Ammon's horn (tissue), 1 donor: ENCODE measurements at regions not wholly inside any gene's neighbourhood (a gene's known extent, or its start where the extent isn't known, plus 50 kb on each side); places are given as distances from the start of the nearest gene placed in this dataset.

ENCODE experiments used
- DNase-seq: peaks from one replicate; pipeline ENCODE4 v3.0.0-alpha.2; 2016; ENCODE audit warnings: low spot score

DNA sequence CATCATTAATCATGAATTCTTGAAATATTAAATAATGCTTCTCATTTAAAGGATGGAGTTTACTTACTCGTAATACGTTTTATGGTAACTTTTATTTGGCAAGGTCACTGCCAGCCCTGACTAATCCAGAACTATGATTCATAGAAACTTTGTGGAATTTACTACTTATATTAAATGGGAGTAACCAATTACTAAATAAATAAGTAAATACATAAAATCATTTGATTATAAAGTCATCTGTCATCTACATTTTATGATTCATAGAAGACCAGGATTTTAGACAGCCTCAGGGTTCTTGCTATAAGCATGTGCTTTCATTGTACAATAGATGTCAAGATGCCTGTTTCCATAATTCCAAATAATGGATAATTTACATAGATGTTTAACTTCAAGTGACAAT, 611.1 kb downstream of the TBC1D4 start:
- no peak for DNase-seq

- DNase-seq: no peak
Measured at GRCh38 chr13:74869846-74870245, 612.1 kb downstream of the TBC1D4 start.

DNA sequence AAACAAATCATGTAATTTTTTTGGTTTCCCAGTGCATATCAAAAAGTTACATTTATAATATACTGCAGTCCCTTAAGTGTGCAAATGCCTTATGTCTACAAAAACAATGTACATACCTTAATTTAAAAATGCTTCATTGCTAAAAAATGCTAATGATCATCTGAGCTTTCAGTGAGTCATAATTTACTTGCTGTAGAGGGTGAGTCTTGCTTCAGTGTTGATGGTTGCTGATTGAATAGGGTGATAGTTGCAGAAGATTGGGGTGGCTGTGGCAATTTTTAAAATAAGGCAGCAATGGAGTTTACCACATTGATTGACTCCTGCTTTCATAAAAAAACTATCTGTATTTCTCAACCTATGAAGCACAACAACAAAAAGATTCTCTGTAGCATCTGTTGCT, 613.9 kb downstream of the TBC1D4 start:
- no peak for DNase-seq

GRCh38 chr13:74867460-74867859, 614.5 kb downstream of the TBC1D4 start:
- no peak for DNase-seq

- DNase-seq: no peak
Measured at GRCh38 chr13:74866101-74866500, 615.9 kb downstream of the TBC1D4 start.

DNA sequence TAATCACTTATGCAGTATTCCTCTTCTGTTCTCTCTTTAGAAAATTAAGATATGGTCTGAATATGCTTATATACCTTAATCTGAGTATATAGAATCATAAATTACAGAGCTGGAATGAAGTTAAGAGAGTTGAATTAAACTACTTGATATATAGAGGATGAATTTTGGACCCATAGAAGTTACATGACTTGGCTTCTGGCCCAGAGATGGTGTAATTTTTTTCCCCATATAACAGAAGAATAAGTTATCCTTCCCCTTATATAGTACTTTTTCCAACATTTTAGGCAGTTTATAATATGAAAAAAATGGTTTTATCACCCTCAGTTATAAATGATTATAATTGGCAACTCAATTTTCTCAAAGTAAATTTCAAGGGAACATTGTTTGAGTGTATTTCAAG, 616.3 kb downstream of the TBC1D4 start:
- DNase-seq: no peak

- no peak for DNase-seq
Measured at GRCh38 chr13:74860789-74861188, 621.2 kb downstream of the TBC1D4 start.

- DNase-seq: no peak
Measured at GRCh38 chr13:74850893-74851292, 631.1 kb downstream of the TBC1D4 start.

- no peak for DNase-seq
Measured at GRCh38 chr13:74847966-74848365, 634.0 kb downstream of the TBC1D4 start.

- DNase-seq: no peak
Measured at GRCh38 chr13:74845806-74846205, 636.2 kb downstream of the TBC1D4 start.

DNA sequence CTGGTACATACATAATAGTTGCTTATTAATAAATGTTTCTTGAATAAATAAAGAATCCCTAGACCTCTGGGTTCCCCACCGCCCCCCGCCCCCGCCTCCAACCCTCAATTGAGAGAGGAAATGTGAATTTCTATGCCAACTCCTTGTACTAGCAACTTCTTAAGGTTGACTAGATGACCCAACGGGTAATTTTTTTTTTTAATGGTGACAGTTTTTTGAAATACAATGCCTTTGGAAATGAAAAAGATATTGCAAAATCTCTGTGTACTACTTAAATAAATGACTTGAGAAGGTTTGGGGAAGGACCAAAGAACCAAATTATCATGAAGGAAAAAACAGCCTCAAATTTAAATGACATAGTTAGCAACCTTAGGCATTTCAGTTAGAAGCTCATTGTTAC, 640.3 kb downstream of the TBC1D4 start:
- no peak for DNase-seq

- no peak for DNase-seq
Measured at GRCh38 chr13:74841123-74841522, 640.8 kb downstream of the TBC1D4 start.

- DNase-seq: no peak
Measured at GRCh38 chr13:74839656-74840055, 642.3 kb downstream of the TBC1D4 start.

- DNase-seq: no peak
Measured at GRCh38 chr13:74838096-74838495, 643.9 kb downstream of the TBC1D4 start.

- no peak for DNase-seq
Measured at GRCh38 chr13:74836628-74837027, 645.3 kb downstream of the TBC1D4 start.

DNA sequence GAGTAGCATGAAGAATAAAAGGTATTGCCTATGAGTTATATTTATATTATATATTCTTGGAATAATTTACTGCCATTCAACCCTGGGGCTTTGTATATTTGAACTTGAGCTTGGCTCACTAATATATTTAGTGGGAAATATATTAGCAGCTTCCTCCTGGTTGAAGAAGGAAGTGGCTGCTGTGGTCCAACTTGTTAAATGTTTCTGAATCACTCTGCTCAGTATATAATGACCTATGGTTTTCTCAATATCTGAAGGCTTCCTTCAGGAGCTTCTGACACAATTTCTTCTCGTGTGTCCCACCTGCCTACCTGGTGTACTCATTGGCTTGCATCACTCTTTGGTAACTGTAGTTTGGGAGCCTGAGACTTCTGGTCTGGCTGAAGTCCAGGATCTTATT, 646.4 kb downstream of the TBC1D4 start:
- DNase-seq: no peak

GRCh38 chr13:74825938-74826246, 656.1 kb downstream of the TBC1D4 start:
- DNase-seq: no peak

GRCh38 chr13:74825152-74825937, 656.6 kb downstream of the TBC1D4 start:
- DNase-seq: no peak

DNA sequence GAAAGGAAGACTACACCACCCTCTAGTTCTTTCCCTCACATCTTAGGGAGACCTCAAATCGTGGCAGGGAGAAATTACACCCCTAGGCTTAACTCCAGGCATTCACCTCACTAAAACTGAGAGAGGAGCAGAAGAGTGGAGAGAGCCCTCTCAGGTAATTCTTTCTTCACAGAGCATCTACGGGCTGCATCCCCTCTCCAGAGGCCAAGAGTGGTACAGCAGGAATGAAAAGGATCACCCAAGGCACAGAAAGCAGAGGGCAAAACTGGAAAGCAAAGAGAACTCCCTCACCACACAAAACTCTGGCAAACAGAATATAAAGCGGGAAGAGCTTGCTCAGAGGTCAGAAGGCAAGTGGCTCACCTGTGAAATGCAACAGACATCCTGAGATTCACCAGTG, 661.2 kb downstream of the TBC1D4 start:
- no peak for DNase-seq

- no peak for DNase-seq
Measured at GRCh38 chr13:74819549-74819948, 662.4 kb downstream of the TBC1D4 start.

- DNase-seq: no peak
Measured at GRCh38 chr13:74816737-74817136, 665.2 kb downstream of the TBC1D4 start.

DNA sequence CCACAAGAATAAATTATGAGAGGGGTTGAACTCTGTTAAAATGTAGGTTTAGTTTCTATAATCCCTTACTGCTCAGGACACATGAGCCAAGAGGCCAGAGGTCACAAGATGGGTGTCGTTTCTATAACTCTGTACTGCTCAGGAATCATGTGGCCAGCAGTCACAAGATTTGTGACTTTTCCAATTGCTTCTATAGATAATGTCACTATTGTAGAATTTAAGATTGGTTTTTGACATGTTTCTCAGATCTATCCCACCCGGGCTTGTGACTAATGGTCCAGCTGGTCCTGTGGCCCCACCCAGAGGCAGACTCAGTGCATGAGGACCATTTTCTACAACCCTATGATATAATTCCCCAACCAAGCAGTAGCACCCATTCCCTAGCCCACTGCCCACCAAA, 662.0 kb upstream of the KLF12 start:
- no peak for DNase-seq

- peak; percentile 22 for DNase-seq
Measured at GRCh38 chr13:74795526-74795925, 661.3 kb upstream of the KLF12 start.

- no peak for DNase-seq
Measured at GRCh38 chr13:74794582-74794981, 660.4 kb upstream of the KLF12 start.

- DNase-seq: no peak
Measured at GRCh38 chr13:74794147-74794546, 659.9 kb upstream of the KLF12 start.
